CD4-positive, CD25-positive, alpha-beta regulatory T cell (primary cell): ENCODE measurements at regions not wholly inside any gene's neighbourhood (a gene's known extent, or its start where the extent isn't known, plus 50 kb on each side); places are given as distances from the start of the nearest gene placed in this dataset.
"Not testable (repeated sequence)": the region's sequence is repeated elsewhere in the genome, so short reads cannot be mapped to it uniquely, and the experiment has no call there.

ENCODE experiments used
- ATAC-seq, 2 donors: fragments of 150-1000 bp; cut with Tn5 transposase; one replicate each; pipeline ENCODE4 v1.10.0; 2021; ENCODE audit warnings: low read depth in 2 of 2, moderate number of reproducible peaks in 2 of 2, moderate library complexity in 1 of 2
- DNase-seq, 3 donors: peaks; one replicate each; pipeline versions ENCODE4 v3.0.0 to v3.0.0-alpha.2; 2012 to 2022; ENCODE audit warnings: mixed read lengths in 1 of 3
- H3K27ac ChIP-seq: one replicate; pipeline ENCODE4 v1.7.0; 2013; ENCODE audit warnings: mild to moderate bottlenecking, low read length; ENCODE audit not compliant: insufficient read depth, poor library complexity, severe bottlenecking
- H3K27me3 ChIP-seq: one replicate; pipeline ENCODE4 v1.7.0; 2013; ENCODE audit warnings: low read length; ENCODE audit not compliant: control insufficient read depth, insufficient read depth
- H3K36me3 ChIP-seq: one replicate; pipeline ENCODE4 v1.7.0; 2013; ENCODE audit warnings: mild to moderate bottlenecking, low read length, moderate library complexity; ENCODE audit not compliant: control insufficient read depth, insufficient read depth
- H3K4me1 ChIP-seq: 2 replicates; pipeline ENCODE4 v1.7.0; 2013; ENCODE audit warnings: mild to moderate bottlenecking, low read length; ENCODE audit not compliant: insufficient read depth, control insufficient read depth, poor library complexity, severe bottlenecking
- H3K4me3 ChIP-seq: one replicate; pipeline ENCODE4 v1.7.0; 2013; ENCODE audit warnings: low read depth, mild to moderate bottlenecking, low read length, moderate library complexity
- H3K9me3 ChIP-seq, 2 experiments: 1 replicate in 1 of 2; 2 replicates in 1 of 2; pipeline ENCODE4 v1.7.0; 2013; ENCODE audit warnings: low read length in 2 of 2, mild to moderate bottlenecking in 1 of 2, moderate library complexity in 1 of 2; ENCODE audit not compliant: control insufficient read depth in 2 of 2
- H3K27ac Mint-ChIP-seq, 3 donors: one replicate each; pipeline ENCODE4 v1.8.0; 2020 to 2022; ENCODE audit warnings: mild to moderate bottlenecking in 3 of 3, mixed read lengths in 3 of 3, moderate library complexity in 2 of 3
- H3K27me3 Mint-ChIP-seq: one replicate; pipeline ENCODE4 v1.8.0; 2022; ENCODE audit warnings: mild to moderate bottlenecking, mixed read lengths
- H3K36me3 Mint-ChIP-seq: one replicate; pipeline ENCODE4 v1.8.0; 2020; ENCODE audit warnings: mixed read lengths
- H3K4me1 Mint-ChIP-seq, 4 donors: one replicate each; pipeline ENCODE4 v1.8.0; 2020 to 2022; ENCODE audit warnings: mixed read lengths in 4 of 4, mild to moderate bottlenecking in 1 of 4
- H3K4me3 Mint-ChIP-seq, 4 donors: one replicate each; pipeline ENCODE4 v1.8.0; 2020 to 2022; ENCODE audit warnings: mild to moderate bottlenecking in 4 of 4, mixed read lengths in 4 of 4, moderate library complexity in 3 of 4
- H3K9me3 Mint-ChIP-seq, 7 donors: one replicate each; pipeline ENCODE4 v1.8.0; 2020 to 2022; ENCODE audit warnings: mixed read lengths in 7 of 7, mild to moderate bottlenecking in 3 of 7, moderate library complexity in 2 of 7

GRCh38 chr20:60097285-60097684 is 139.1 kb downstream of the CDH26 start:
- no peak overlapping the region for H3K27ac Mint-ChIP-seq

GRCh38 chr20:60100780-60101179 is 142.6 kb downstream of the CDH26 start:
- Histone ChIP-seq H3K9me3 (no peaks in the 10 kb centered on the region), H3K4me3 (no peak overlapping the region), H3K4me1 (no peaks in the 10 kb centered on the region), H3K27me3 (no peaks in the 10 kb centered on the region), H3K36me3 (no peaks in the 10 kb centered on the region), H3K27ac (no peak overlapping the region)
- H3K4me3 Mint-ChIP-seq, result no peak overlapping the region
- H3K36me3 Mint-ChIP-seq, result no peaks in the 10 kb centered on the region
- ATAC-seq (no peak), DNase-seq (no peak)
- no peak overlapping the region for H3K27ac Mint-ChIP-seq
- H3K4me1 Mint-ChIP-seq, result peaks cover 0 to 9% (median 2%) of the 10 kb centered on the region in 4 donors
- H3K27me3 Mint-ChIP-seq, result no peaks in the 10 kb centered on the region
- H3K9me3 Mint-ChIP-seq, result peaks cover 0 to 3% (median 0%) of the 10 kb centered on the region in 7 donors

More at GRCh38 chr20:60097285-60097684, 139.1 kb downstream of the CDH26 start:
- Mint-ChIP-seq H3K36me3 (no peaks in the 10 kb centered on the region), H3K4me1 (peaks cover 0 to 9% (median 2%) of the 10 kb centered on the region in 4 donors), H3K27me3 (no peaks in the 10 kb centered on the region), H3K9me3 (peaks cover 0 to 8% (median 0%) of the 10 kb centered on the region in 7 donors), H3K4me3 (no peak overlapping the region)
- no peaks in the 10 kb centered on the region for H3K36me3 ChIP-seq
- H3K4me1 ChIP-seq, result no peaks in the 10 kb centered on the region
- no peak for ATAC-seq
- no peak overlapping the region for H3K4me3 ChIP-seq
- H3K27me3 ChIP-seq, result no peaks in the 10 kb centered on the region
- H3K9me3 ChIP-seq, result no peaks in the 10 kb centered on the region
- DNase-seq, result no peak
- no peak overlapping the region for H3K27ac ChIP-seq

GRCh38 chr20:60101201-60101890 is 143.1 kb downstream of the CDH26 start:
- Histone ChIP-seq H3K36me3 (no peaks in the 10 kb centered on the region), H3K9me3 (no peaks in the 10 kb centered on the region)
- H3K4me3 Mint-ChIP-seq, result no peak overlapping the region

GRCh38 chr20:60101891-60102281 is 143.7 kb downstream of the CDH26 start:
- Mint-ChIP-seq H3K4me3 (no peak overlapping the region), H3K4me1 (peaks cover 0 to 9% (median 2%) of the 10 kb centered on the region in 4 donors), H3K36me3 (no peaks in the 10 kb centered on the region), H3K9me3 (peaks cover 0 to 3% (median 0%) of the 10 kb centered on the region in 7 donors), H3K27me3 (no peaks in the 10 kb centered on the region), H3K27ac (no peak overlapping the region)
- no peaks in the 10 kb centered on the region for H3K36me3 ChIP-seq
- no peaks in the 10 kb centered on the region for H3K27me3 ChIP-seq
- no peaks in the 10 kb centered on the region for H3K4me1 ChIP-seq
- no peak for DNase-seq
- no peaks in the 10 kb centered on the region for H3K9me3 ChIP-seq
- no peak overlapping the region for H3K27ac ChIP-seq
- ATAC-seq, result no peak
- H3K4me3 ChIP-seq, result no peak overlapping the region

More at GRCh38 chr20:60101201-60101890, 143.1 kb downstream of the CDH26 start:
- Mint-ChIP-seq H3K9me3 (peaks cover 0 to 3% (median 0%) of the 10 kb centered on the region in 7 donors), H3K27me3 (no peaks in the 10 kb centered on the region), H3K36me3 (no peaks in the 10 kb centered on the region), H3K27ac (no peak overlapping the region), H3K4me1 (peaks cover 0 to 9% (median 2%) of the 10 kb centered on the region in 4 donors)
- no peak for DNase-seq
- H3K27me3 ChIP-seq, result no peaks in the 10 kb centered on the region
- no peak overlapping the region for H3K4me3 ChIP-seq
- no peaks in the 10 kb centered on the region for H3K4me1 ChIP-seq
- H3K27ac ChIP-seq, result no peak overlapping the region
- ATAC-seq, result no peak

- Histone ChIP-seq H3K4me1 (no peaks in the 10 kb centered on the region), H3K9me3 (no peaks in the 10 kb centered on the region), H3K27ac (no peak overlapping the region), H3K27me3 (no peaks in the 10 kb centered on the region), H3K4me3 (no peak overlapping the region), H3K36me3 (no peaks in the 10 kb centered on the region)
- H3K36me3 Mint-ChIP-seq, result no peaks in the 10 kb centered on the region
- peaks cover 0 to 9% (median 2%) of the 10 kb centered on the region in 4 donors for H3K4me1 Mint-ChIP-seq
- H3K27me3 Mint-ChIP-seq, result no peaks in the 10 kb centered on the region
- H3K27ac Mint-ChIP-seq, result no peak overlapping the region
- peaks cover 0 to 2% (median 0%) of the 10 kb centered on the region in 7 donors for H3K9me3 Mint-ChIP-seq
- ATAC-seq, result no peak
- DNase-seq, result no peak
- H3K4me3 Mint-ChIP-seq, result no peak overlapping the region
Measured at GRCh38 chr20:60102665-60103210, 144.5 kb downstream of the CDH26 start.

- Histone ChIP-seq H3K27me3 (no peaks in the 10 kb centered on the region), H3K4me3 (no peak overlapping the region), H3K9me3 (no peaks in the 10 kb centered on the region), H3K4me1 (no peaks in the 10 kb centered on the region), H3K27ac (no peak overlapping the region), H3K36me3 (no peaks in the 10 kb centered on the region)
- no peak for DNase-seq
- no peak for ATAC-seq
- Mint-ChIP-seq H3K27me3 (no peaks in the 10 kb centered on the region), H3K27ac (peak overlapping the region in 1 of 3 donors; percentile 63), H3K9me3 (peaks cover 0 to 2% (median 0%) of the 10 kb centered on the region in 7 donors), H3K4me1 (peaks cover 0 to 9% (median 2%) of the 10 kb centered on the region in 4 donors), H3K4me3 (no peak overlapping the region), H3K36me3 (no peaks in the 10 kb centered on the region)
Measured at GRCh38 chr20:60104993-60105803, 147.0 kb downstream of the CDH26 start.

GRCh38 chr20:60106186-60106585 is 148.0 kb downstream of the CDH26 start:
- not testable (repeated sequence) for H3K4me1 ChIP-seq, H3K4me1 Mint-ChIP-seq, H3K9me3 Mint-ChIP-seq, H3K4me3 Mint-ChIP-seq, H3K4me3 ChIP-seq, ATAC-seq, H3K27me3 ChIP-seq, H3K27ac ChIP-seq, H3K9me3 ChIP-seq, H3K27me3 Mint-ChIP-seq, H3K36me3 ChIP-seq, H3K27ac Mint-ChIP-seq, H3K36me3 Mint-ChIP-seq, DNase-seq
